HG03469 (cell line): ENCODE measurements at regions not wholly inside any gene's neighbourhood (a gene's known extent, or its start where the extent isn't known, plus 50 kb on each side); places are given as distances from the start of the nearest gene placed in this dataset.

ENCODE experiments used
- ATAC-seq: cut with Tn5 transposase; IDR thresholded peaks from one replicate; pipeline ENCODE4 v1.9.1; 2021; ENCODE audit warnings: mild to moderate bottlenecking, moderate library complexity, moderate number of reproducible peaks; ENCODE audit not compliant: unreplicated experiment

DNA sequence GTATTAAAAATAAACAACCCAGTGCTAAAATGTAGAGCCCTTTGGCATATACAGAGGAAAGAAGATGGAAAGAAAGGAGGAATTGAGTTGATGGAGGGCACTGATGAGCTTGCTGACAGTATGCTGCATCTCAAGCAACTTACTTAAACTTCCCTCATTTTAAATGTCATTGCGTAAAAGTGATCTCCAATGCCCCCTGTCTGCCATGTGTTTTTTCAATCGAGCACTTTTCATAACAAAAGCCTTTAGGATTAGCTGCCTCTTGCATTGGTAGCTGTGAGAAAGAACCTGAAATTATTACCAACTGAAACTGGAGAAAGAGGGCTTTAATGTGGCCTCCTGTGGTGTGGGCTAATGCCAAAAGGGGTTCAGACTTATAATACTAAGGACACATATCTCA lies 541.6 kb downstream of the SUCLA2 start:
- no peak for ATAC-seq

DNA sequence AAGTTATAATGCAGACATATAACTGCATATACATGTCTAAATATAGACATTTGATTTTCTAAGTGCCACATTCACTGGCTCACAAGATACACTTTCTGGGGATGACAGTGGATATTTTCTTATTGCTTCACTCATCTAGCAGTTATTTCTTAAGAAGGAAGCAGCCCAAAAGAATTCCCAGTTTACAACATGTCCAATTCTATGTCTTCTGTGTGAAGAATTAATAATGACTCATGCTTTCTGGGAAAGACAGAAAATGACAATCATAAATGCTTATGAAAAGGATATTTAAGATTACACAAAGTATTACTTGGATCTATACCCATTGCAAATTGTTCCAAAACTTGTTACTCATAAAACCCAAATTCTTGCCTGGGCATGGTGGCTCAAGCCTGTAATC lies 543.4 kb downstream of the SUCLA2 start:
- ATAC-seq = no peak

DNA sequence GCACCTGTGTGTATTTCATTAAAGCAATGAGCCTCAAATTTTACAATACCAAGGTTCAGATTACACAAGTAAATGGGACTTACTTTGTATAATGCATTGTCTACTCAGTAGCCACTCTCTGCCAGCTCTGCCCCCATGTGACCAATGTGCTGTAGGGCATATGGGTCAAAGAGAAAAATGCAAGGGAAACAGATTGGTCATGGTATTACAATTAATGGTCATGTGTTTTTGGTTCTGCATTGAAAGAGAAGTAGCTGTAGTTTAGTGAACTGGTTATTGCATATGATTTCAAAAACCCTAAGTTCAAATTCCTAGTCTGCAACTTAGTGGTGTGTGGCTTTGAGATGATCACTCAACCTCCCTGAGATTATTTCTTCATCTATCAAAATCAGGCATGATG lies 545.4 kb downstream of the SUCLA2 start:
- ATAC-seq = no peak

DNA sequence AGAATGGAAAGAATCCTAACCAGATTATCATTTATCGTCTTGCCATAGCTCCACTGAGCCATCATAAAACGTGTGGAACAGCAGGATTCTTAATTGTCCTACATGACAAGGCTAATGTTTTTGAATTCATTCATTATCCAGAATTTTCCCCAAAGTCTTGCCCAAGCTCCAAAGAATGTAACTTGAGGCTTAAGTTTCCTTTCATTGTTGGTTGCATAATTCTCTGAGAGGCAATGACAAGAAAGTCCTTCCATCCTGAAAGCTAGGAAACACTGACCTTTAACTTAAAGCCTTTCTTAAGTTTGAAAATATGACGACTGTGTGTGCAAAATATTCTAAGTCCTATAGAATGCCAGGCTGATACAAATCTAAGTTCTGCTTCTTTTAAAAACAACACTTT lies 546.1 kb downstream of the SUCLA2 start:
- ATAC-seq = no peak

DNA sequence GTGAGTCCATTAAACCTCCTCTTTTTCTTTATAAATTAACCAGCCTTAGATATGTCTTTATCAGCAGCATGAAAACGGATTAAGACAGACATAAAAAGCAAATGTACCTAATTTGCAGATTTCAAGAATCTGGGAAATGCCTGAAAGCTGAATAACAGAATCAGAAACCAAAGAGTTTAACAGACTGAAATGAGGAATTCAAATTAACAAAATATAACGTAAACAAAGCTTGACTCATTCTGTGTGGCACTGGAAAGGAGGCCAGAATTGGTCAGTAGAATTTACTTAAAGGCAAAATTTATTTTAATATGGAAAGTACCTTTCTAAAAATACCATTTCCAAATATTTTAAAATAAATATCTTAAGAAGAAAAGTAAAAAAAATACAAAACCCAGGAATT lies 540.6 kb upstream of the HTR2A start:
- ATAC-seq = no peak

DNA sequence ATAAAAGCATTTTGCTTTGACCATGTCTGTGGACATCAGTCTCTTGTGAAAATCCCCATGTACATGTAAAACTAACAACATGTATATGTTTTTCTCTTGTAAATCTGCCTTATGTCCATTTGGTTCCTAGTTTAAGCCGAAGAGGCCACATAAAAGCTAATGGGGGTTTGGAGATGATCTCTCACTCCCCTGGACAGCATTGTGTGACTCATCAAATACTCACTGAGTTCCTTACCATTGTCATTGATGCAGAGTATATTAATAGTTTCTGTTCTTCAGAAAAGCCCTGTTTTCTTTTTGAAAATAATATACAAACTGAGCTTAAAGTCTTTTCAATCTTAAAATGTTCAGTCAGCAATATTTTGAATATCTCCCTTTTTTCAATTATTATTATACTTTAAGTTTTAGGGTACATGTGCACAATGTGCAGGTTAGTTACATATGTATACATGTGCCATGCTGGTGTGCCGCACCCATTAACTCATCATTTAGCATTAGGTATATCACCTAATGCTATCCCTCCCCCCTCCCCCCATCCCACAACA lies 536.7 kb upstream of the HTR2A start:
- ATAC-seq = no peak

DNA sequence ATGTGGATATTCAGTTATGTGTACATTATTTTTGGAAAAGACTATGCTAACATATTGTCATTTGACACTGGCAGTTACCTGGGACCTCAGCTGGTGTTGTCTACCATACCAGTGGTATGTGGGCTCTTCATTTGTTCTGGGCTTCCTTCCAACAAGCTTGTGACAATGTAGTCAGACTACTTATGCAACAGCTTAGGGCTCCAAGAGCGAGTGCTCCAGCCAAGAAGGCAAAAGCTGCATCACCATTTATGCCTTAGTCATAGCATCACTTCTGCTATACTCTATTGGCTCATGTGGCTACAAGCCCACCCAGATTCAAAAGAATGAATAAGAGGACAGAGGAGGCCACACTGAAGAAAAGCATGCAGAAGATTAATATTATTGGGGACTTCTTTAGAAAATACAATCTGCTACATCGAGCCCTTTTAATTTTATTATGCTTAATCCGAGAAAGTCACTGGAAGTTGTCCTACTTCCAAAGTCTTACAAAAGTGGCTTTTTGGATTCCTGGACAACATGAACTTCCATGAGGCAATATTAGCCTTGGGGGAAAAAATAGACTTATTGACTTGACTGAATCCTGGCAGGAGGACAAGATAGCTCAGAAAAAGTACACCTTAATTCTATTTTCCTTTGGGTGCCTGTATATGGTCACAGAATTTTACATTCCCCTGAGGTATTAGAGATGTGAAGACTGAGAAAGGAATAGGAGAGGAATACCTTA lies 529.4 kb upstream of the HTR2A start:
- no peak for ATAC-seq

DNA sequence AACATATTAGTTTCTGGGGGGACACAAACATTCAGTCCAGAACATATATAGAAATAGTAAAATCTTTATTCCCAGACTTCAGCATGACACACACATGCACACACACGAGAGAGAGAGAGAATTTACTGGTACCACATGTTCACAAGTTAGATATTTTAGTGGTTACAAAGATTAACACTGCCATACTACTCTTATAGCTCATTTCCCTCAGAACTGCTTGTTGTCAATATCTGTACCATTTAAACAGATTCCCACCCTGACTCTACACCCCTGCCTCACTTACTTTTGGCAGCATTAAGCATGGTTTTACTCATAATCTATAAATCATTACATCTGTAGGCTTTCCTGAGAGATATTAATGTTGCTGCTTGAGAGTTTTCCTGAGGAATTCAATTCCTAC lies 524.7 kb upstream of the HTR2A start:
- ATAC-seq = no peak

DNA sequence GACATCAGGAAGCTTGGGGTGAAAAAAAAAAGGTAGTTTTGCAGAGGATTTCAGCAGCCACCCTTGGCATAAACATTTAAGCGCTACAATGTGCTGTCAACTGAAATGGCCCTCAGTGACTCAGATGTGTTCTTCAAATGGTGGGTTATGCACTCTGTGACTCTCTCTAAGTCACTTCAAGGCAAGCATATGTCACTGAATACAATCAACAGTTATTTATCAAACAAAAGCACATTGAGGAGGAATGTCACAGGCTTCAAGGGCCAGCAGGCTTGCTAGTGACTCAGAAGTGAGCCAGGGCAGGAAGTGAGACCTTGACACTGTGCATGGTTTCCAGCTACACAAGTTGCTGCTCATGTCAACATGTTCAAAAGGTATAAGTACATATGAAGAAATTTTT lies 523.7 kb upstream of the HTR2A start:
- ATAC-seq = no peak

DNA sequence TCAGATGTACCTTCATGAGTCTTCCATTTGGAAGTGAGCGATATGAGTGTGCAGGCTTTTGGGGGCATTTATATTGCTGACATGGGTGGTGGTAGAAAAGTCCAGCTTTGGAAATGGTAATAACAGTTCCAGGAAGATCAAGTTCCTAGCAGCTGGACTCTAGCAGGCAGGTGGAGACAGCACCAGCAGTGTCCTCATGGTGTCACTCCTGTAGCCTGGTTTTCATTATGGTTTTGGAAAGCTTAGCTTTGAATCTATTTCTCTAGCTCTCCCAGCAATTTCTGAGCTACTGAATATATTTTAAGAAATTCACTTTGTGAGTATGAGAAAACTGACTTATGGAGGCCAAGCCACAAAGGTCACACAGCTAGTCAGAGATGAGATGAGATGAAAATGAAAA lies 523.2 kb upstream of the HTR2A start:
- ATAC-seq = no peak

DNA sequence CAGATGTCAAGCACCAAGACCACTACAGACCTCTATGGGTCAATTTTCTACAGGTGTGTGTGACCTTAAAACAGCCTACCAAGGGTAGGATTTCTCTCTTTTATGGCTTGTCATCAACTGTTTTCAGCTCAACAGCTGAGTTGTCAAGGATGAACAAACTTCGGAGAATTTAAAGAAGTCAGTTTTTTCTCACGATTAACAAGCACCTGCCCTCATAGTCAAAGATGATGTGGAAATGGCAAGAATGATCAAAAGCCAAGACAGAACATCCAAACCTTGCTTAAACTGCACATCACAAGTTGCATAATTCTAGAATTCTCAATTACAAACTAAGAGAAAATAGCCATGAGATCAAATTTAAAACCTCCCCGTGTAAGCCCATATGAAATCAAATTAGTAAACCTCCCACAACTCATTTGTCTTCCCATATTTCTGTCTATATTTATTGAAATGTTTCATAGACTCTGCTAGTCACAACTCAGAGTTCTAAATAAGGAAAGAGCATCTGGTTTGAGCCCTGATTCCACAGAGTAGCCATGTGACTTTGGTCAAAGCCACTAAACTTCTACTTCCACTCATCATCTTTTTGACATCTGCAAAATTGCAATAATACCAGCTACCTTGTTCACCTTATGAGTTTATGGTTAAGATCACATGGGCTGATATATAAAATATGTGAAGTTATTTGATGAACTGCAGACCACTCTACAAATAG lies 521.5 kb upstream of the HTR2A start:
- no peak for ATAC-seq

DNA sequence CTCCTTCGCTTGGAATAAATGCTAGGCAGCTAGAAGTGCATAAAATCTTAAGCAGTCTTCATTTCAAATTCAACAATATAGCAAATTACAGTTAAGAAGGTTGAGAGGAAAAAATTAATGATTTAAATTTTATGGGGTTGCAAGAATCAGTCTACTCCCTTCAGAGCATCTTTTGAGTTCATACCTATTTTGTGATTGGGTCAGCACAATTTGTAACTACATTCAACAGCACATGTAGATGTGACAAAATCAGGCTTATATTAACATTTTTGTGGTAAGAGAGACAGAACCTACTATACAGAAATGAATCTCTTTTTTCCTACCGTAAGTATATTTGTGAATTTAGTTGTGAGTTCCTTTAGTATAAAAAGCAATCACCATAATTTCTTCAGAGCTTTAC lies 520.6 kb upstream of the HTR2A start:
- no peak for ATAC-seq

DNA sequence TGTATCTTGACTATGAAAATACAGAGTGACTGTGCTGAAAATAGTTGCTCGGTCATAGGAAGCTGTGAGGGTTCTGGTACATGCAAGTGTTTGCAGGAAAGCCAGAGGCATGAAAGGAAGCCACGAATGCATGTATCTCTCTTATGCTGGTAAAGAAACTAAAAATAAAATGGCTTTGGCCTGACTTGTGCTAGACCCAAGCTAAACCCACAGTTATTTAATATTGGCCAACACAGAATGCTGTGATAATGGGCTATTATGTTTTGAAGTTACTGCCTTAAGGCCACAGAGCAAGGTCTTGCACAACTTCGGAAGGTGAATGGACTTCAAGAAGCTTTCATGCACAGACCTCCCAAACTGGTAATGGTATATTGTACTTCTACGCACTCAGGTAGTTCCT lies 518.2 kb upstream of the HTR2A start:
- no peak for ATAC-seq

DNA sequence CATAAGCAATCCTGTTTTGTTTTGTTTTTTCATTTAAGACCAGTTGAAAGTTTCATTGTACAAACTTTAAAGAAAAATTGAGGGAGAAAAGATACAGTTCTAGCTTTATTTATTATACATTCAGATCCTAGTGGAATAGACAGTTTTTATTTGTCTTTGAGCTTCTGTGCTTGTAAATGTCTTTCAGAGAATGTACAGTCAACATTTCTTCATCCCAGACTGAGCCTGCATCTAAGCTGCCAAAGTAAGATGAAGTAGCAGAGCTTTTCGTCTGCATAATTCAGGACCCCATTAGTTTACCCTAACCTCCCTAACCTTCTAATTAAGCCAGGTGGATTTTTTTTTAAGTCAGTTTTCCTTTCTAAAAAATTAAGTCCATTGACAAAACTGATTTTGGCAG lies 516.7 kb upstream of the HTR2A start:
- no peak for ATAC-seq

DNA sequence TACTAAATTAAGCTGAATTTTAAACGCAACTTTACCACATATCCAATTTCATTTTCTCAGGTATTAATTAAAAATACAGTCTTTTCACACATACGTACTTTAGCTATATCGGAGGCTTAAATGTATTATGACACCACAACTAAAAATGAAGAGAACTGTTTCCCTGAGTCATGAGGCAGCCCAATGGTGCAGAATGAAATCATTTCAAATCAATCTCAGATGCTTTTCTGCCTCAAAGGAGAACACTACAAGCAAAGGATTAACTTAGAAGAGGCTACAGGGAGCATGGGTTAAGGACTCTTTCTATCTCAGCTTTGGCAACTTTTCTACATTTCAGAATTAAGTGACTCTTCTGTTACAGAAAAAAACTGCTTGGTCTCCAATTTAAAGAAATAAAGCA lies 516.3 kb upstream of the HTR2A start:
- ATAC-seq = no peak

DNA sequence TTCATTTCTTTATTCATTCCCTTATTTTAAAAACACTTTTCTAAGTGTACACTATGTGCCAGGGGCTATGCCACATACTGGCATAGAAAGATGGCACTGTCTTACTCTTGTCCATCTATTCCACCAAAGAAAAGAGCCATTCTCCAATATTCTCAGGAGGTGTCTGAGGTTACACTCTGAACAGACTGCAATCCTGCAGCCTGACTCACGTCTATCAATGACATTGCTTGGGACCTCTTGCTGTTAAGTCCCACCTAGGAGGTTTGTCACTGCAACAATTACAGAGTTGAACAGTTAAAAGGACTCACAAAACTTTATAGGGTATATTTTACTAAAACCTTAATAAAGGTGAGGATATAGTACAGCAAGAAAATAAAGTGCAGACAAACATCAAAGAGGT lies 512.9 kb upstream of the HTR2A start:
- ATAC-seq = no peak

DNA sequence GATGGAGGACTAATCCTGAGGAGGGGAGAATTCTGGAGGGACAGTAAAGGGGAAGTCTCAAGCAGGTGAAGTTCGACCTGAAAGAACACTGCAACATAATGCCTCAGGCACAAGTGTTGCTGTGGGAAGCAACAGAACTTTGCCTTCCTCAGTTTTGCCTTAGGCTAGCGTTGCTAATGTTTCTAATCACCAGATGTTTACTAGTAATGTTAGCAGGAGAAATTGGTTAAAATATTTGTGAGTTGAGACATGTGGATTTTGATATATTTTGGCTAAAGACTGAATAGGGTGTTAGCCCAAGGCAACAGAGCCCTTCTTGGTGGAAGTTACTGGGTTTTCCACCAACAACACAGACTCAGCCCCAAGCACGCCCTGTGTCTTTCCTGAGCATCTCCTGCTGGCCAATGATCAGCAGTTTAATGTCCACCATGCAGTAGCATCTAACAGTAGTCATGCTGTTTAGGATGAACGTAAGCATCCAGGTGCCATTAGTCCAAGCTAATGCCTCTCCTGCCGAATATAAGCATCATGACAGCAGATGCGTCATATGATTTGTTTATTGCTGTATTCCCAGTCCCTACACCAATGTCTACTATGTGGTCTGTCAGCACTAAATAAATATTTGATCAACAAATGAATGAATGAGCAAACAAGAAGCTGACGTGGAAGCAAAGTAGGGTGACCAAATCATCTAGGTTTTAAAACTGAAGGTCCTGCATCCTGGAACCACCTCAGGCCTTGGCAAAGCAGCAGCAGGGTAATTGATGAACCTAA lies 511.9 kb upstream of the HTR2A start:
- ATAC-seq = no peak

DNA sequence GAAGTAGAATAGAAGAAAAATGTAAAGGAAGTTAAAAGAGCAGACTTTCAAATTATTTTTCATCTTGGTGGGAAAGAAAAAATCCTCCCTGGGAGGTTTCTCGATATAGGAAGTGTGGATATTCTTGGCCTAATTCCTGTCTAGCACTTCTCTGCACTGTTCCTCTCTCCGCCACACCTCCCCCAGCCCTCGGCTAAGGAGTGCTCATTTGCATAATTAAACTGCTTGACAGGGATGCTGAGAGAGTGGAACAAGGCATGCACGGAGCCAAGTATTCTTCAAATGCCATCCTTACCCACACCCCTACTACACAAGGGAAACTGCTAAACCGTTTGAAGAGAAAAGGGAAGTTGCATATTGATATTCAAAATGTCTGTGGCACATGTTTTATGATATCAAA lies 511.0 kb upstream of the HTR2A start:
- no peak for ATAC-seq

DNA sequence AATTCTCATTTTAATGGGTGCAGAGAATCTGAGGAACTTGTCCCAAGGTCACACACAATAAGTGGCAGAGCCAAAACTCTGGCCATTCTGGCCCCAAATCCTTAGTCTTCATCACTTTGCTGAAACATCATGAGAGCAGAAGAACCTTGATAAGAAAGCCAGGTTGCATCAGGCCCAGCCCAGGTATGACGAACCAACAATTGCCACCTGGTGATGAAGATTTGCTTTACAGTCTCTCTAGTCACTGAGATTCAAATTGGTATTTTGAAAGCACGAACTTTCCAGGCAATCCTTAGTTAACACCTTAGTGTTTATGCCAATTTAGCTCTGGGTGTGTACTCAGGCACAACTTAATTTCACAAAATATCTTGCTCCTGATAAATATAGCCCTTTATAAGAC lies 502.7 kb upstream of the HTR2A start:
- ATAC-seq = no peak

DNA sequence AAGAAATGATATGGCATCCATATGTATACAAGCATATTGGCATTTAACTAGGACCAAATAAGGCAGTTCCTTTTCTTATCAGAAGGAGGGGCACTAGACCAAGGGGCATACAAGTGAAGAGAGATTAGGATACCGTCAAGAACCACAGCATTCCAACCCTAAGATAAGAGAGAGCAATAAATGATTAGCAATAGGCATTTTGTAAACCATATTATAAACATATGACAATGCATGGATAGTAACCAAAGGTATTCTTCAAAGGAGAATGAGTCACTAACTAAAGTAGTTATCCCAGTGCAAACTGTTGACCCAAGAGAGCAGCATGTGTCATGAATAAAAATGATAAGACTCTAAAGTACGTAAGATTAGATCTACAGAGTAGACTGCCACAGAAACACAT lies 500.9 kb upstream of the HTR2A start:
- ATAC-seq = no peak

DNA sequence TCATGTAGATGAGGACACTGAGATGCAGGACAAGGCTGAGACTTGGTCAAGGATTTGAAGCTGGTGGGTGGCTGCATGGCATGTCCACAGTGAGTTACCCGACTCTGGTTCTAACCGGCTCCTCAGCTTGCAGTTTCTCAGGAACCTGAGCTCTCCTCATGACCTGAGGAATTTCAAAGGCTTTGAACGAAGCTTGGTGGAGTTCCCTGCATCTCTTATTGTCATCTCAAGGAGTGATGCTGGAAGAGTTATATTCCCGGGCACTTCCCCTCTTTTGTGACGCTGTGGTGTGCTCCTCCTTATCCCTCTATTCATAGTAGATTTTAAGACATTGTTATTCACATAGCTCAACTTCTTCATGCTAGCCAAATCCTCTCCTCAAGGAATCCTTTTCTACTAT lies 500.1 kb upstream of the HTR2A start:
- no peak for ATAC-seq

DNA sequence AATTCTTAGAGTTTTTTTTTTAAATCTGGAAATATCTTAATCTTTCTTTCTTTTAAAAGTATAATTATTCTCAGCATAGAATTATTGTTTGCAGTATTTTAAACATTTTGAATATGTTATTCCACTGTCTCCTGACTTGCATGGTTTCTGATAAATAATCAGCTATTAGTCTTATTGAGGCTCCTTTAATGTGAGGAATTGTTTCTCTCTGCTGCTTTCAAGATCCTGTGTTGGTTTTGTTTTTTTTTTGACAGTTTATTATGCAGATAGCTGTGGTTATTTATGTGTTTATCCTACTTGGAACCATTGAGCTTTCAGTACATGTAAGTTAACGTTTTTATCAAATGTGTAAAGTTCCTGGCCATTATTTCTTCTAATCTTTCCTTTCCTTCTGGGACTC lies 477.9 kb upstream of the HTR2A start:
- no peak for ATAC-seq
